OCI-LY3 (cell line): ENCODE measurements at regions not wholly inside any gene's neighbourhood (a gene's known extent, or its start where the extent isn't known, plus 50 kb on each side); places are given as distances from the start of the nearest gene placed in this dataset.
"Not testable (repeated sequence)": the region's sequence is repeated elsewhere in the genome, so short reads cannot be mapped to it uniquely, and the experiment has no call there.

ENCODE experiments used
- EZH2phosphoT487 ChIP-seq: fragments of 200-600 bp; shearing (Covaris generic); IDR thresholded peaks from 2 replicates; pipeline ENCODE4 v1.6.1; 2018; ENCODE audit warnings: antibody characterized with exemption, mixed run types, low read depth
- TF ChIP-seq, protein P1 (sequence below): fragments of 200-600, 300-600 bp; sonication (generic); IDR thresholded peaks from 2 replicates; pipeline ENCODE4 v1.5.1; 2014; ENCODE audit warnings: antibody characterized with exemption, low read length, low read depth

DNA sequence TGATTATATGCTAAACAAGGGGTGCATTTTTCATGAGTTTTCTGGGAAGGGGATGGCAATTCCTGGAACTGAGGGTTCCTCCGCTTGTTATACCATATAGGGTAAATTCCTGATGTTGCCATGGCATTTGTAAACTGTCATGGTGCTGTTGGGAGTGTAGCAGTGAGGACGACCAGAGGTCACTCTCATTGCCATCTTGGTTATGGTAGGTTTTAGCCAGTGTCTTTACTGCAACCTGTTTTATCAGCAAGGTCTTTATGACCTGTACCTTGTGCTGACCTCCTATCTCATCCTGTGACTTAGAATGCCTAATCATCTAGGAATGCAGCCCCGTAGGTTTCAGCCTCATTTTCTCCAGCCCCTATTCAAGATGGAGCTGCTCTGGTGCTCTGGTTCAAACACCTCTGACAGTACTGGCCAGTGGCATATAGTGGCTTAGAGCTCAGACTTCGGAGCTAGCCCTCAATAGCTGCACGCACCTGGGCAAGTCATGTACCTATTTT is 154.2 kb upstream of the DPH6 start:
- TF ChIP-seq, protein P1, sequence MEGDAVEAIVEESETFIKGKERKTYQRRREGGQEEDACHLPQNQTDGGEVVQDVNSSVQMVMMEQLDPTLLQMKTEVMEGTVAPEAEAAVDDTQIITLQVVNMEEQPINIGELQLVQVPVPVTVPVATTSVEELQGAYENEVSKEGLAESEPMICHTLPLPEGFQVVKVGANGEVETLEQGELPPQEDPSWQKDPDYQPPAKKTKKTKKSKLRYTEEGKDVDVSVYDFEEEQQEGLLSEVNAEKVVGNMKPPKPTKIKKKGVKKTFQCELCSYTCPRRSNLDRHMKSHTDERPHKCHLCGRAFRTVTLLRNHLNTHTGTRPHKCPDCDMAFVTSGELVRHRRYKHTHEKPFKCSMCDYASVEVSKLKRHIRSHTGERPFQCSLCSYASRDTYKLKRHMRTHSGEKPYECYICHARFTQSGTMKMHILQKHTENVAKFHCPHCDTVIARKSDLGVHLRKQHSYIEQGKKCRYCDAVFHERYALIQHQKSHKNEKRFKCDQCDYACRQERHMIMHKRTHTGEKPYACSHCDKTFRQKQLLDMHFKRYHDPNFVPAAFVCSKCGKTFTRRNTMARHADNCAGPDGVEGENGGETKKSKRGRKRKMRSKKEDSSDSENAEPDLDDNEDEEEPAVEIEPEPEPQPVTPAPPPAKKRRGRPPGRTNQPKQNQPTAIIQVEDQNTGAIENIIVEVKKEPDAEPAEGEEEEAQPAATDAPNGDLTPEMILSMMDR: not testable (repeated sequence)
- TF ChIP-seq EZH2phosphoT487: not testable (repeated sequence)
